WTC11 (cell line): ENCODE measurements at regions not wholly inside any gene's neighbourhood (a gene's known extent, or its start where the extent isn't known, plus 50 kb on each side); places are given as distances from the start of the nearest gene placed in this dataset.

Experiments
- AFF4 ChIP-seq: sonication (generic); formaldehyde crosslinking; IDR thresholded peaks from 2 replicates; pipeline ENCODE4 v1.8.1; 2023; ENCODE audit warnings: mild to moderate bottlenecking, missing genetic modification reagents, borderline replicate concordance
- ATF3 ChIP-seq: sonication (generic); formaldehyde crosslinking; conservative IDR thresholded peaks from 2 replicates; pipeline ENCODE4 v1.8.1; 2022; ENCODE audit warnings: mild to moderate bottlenecking, missing genetic modification reagents
- CTCF ChIP-seq: fragments of 200-600 bp; IDR thresholded peaks from 2 replicates; pipeline ENCODE4 v1.8.0; 2022; ENCODE audit warnings: antibody characterized with exemption
- ELF4 ChIP-seq: sonication (generic); formaldehyde crosslinking; IDR thresholded peaks from 2 replicates; pipeline ENCODE4 v1.8.1; 2022; ENCODE audit warnings: low read depth, mild to moderate bottlenecking, moderate library complexity, missing genetic modification reagents
- NR1H2 ChIP-seq: sonication (generic); formaldehyde crosslinking; IDR thresholded peaks from 2 replicates; pipeline ENCODE4 v1.9.0; 2021; ENCODE audit warnings: mild to moderate bottlenecking, moderate library complexity, missing genetic modification reagents
- TCF7 ChIP-seq: sonication (generic); formaldehyde crosslinking; IDR thresholded peaks from 2 replicates; pipeline ENCODE4 v1.8.0; 2022; ENCODE audit warnings: mild to moderate bottlenecking, low read depth, missing genetic modification reagents, moderate library complexity
- ZBTB43 ChIP-seq: sonication (generic); formaldehyde crosslinking; IDR thresholded peaks from 2 replicates; pipeline ENCODE4 v1.8.1; 2023; ENCODE audit warnings: mild to moderate bottlenecking, missing genetic modification reagents

- TF ChIP-seq CTCF (no peak), TCF7 (CRISPR knock-in tag) (no peak), ZBTB43 (CRISPR knock-in tag) (no peak), ELF4 (CRISPR knock-in tag) (no peak), NR1H2 (CRISPR knock-in tag) (no peak), AFF4 (CRISPR knock-in tag) (no peak), ATF3 (no peak)
Observed at GRCh38 chr3:31251083-31251482, 281.6 kb upstream of the STT3B start.
